DND-41 (cell line): ENCODE measurements at regions not wholly inside any gene's neighbourhood (a gene's known extent, or its start where the extent isn't known, plus 50 kb on each side); places are given as distances from the start of the nearest gene placed in this dataset.

Experiments
- ATAC-seq: fragments of 200-7000 bp; cut with Tn5 transposase; 3 replicates; pipeline ENCODE4 v1.9.1; 2021; ENCODE audit warnings: low read depth; ENCODE audit not compliant: insufficient read depth
- DNase-seq: peaks from one replicate; pipeline ENCODE4 v3.0.0-alpha.2; 2020
- H2AFZ ChIP-seq: 2 replicates; pipeline ENCODE4 v1.6.0; 2012; ENCODE audit warnings: low read depth, low read length
- H3K27ac ChIP-seq: 2 replicates; pipeline ENCODE4 v1.5.1; 2012; ENCODE audit warnings: low read length, inconsistent platforms
- H3K27me3 ChIP-seq: fragments of 200-600 bp; sonication (generic); 2 replicates; pipeline ENCODE4 v1.6.0; 2012; ENCODE audit warnings: low read length, mild to moderate bottlenecking, inconsistent platforms; ENCODE audit not compliant: insufficient read depth, poor library complexity
- H3K36me3 ChIP-seq: 2 replicates; pipeline ENCODE4 v1.5.1; 2012; ENCODE audit warnings: low read length, inconsistent platforms; ENCODE audit not compliant: insufficient read depth
- H3K4me1 ChIP-seq: 2 replicates; pipeline ENCODE4 v1.5.1; 2012; ENCODE audit warnings: mild to moderate bottlenecking, low read length; ENCODE audit not compliant: insufficient read depth
- H3K4me2 ChIP-seq: 2 replicates; pipeline ENCODE4 v1.6.0; 2012; ENCODE audit warnings: mild to moderate bottlenecking, moderate library complexity, low read length, inconsistent platforms; ENCODE audit not compliant: insufficient read depth
- H3K4me3 ChIP-seq, 2 experiments: fragments of 200-600 bp in 1 of 2; shearing (Covaris generic) in 1 of 2; 2 replicates each; pipeline ENCODE4 v1.5.1; 2012 to 2016; ENCODE audit warnings: inconsistent platforms in 2 of 2, low read length in 2 of 2, mild to moderate bottlenecking in 2 of 2, low read depth in 1 of 2, moderate library complexity in 1 of 2
- H3K79me2 ChIP-seq: 2 replicates; pipeline ENCODE4 v1.6.0; 2012; ENCODE audit warnings: low read length, inconsistent platforms; ENCODE audit not compliant: insufficient read depth
- H3K9ac ChIP-seq: 2 replicates; pipeline ENCODE4 v1.6.0; 2012; ENCODE audit warnings: low read depth, mild to moderate bottlenecking, inconsistent platforms, low read length, moderate library complexity
- H3K9me3 ChIP-seq: 2 replicates; pipeline ENCODE4 v1.5.1; 2012; ENCODE audit warnings: low read length, moderate library complexity, mild to moderate bottlenecking, inconsistent platforms; ENCODE audit not compliant: insufficient read depth, severe bottlenecking
- H4K20me1 ChIP-seq: 2 replicates; pipeline ENCODE4 v1.6.0; 2012; ENCODE audit warnings: low read length; ENCODE audit not compliant: insufficient read depth
- EZH2 ChIP-seq: IDR thresholded peaks from 3 replicates; pipeline ENCODE4 v1.6.1; 2012; ENCODE audit warnings: borderline replicate concordance, low read depth, mild to moderate bottlenecking, moderate library complexity, low read length, inconsistent platforms; ENCODE audit not compliant: severe bottlenecking
- TF ChIP-seq, protein P1 (sequence below): IDR thresholded peaks from 2 replicates; pipeline ENCODE4 v1.5.1; 2012; ENCODE audit warnings: borderline replicate concordance, low read length, moderate library complexity, mild to moderate bottlenecking; ENCODE audit not compliant: poor library complexity, severe bottlenecking; ENCODE audit errors: extremely low read depth

DNA sequence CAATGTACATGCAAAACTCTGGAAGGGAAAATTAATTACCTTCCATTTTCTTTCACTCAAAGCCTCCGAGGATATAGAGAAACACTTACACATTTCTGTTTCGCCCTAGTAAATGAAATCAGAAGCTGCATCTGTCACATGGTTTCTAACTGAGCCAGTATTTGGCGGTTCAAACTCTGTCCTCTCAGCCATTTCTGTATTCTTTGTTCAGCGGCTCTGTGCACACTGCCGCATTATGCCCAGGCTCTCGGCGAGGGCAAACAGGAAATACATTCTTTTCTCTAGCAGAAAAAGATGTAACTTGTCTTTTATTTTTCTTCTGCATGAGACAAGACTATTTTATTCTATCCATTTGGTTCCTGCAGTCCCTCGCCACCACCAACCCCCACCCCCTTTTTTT, 71.4 kb upstream of the GPM6B start:
- Histone ChIP-seq H2AFZ (no peak overlapping the region), H3K9me3 (no peaks in the 10 kb centered on the region), H3K36me3 (no peaks in the 10 kb centered on the region), H3K27ac (no peak overlapping the region), H3K27me3 (no peaks in the 10 kb centered on the region), H4K20me1 (no peaks in the 10 kb centered on the region), H3K4me2 (no peak overlapping the region), H3K79me2 (no peaks in the 10 kb centered on the region), H3K4me1 (no peaks in the 10 kb centered on the region), H3K9ac (no peak overlapping the region), H3K4me3 (no peak overlapping the region)
- DNase-seq: no peak
- TF ChIP-seq EZH2: no peak
- TF ChIP-seq, protein P1, sequence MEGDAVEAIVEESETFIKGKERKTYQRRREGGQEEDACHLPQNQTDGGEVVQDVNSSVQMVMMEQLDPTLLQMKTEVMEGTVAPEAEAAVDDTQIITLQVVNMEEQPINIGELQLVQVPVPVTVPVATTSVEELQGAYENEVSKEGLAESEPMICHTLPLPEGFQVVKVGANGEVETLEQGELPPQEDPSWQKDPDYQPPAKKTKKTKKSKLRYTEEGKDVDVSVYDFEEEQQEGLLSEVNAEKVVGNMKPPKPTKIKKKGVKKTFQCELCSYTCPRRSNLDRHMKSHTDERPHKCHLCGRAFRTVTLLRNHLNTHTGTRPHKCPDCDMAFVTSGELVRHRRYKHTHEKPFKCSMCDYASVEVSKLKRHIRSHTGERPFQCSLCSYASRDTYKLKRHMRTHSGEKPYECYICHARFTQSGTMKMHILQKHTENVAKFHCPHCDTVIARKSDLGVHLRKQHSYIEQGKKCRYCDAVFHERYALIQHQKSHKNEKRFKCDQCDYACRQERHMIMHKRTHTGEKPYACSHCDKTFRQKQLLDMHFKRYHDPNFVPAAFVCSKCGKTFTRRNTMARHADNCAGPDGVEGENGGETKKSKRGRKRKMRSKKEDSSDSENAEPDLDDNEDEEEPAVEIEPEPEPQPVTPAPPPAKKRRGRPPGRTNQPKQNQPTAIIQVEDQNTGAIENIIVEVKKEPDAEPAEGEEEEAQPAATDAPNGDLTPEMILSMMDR: no peak
- no peak for ATAC-seq

DNA sequence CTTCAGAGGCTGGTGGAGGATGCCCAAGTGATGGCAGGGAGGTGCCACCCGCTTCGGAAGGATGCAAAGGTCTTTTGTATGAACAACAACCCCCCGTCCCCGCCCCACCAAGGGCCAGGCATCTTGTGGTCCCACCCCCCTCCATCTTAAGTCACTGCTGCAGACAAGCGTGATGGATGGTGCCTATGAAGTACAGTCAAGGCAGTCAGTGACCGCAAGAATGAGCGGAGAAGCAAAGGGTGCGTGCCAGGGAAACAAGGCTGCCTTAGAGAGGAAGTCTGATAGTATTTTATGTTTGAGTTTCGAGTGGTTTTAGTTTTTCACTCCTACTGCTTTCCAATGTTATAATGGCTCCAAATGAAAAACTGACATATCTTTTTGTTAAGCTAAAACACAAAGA, 68.7 kb upstream of the GPM6B start:
- DNase-seq (no peak), ATAC-seq (no peak)
- Histone ChIP-seq H3K27me3 (no peaks in the 10 kb centered on the region), H2AFZ (no peak overlapping the region), H4K20me1 (no peaks in the 10 kb centered on the region), H3K9me3 (no peaks in the 10 kb centered on the region), H3K27ac (no peak overlapping the region), H3K9ac (no peak overlapping the region), H3K4me3 (no peak overlapping the region), H3K36me3 (no peaks in the 10 kb centered on the region), H3K79me2 (no peaks in the 10 kb centered on the region), H3K4me1 (no peaks in the 10 kb centered on the region), H3K4me2 (no peak overlapping the region)
- TF ChIP-seq, protein P1: no peak
- TF ChIP-seq EZH2: no peak

DNA sequence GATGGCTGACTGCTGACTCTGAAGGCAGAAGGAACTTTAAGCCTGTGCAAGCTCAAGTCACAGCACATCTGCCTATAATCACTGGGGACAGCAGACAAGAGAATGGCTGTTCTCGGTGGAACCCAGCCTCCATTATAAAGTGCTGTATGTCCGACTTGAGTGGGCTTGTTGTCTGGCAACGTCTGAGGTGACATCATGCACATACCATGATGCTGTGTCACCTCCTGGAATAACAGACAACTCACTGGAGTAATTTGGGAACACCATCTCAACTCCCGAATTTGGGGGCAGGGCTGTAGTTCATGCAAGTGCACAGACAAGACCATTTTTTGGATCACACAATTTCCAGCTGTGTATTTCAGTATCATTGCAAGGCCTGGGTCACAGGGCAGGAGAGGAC, 59.8 kb upstream of the GPM6B start:
- Histone ChIP-seq H3K4me3 (no peak overlapping the region), H2AFZ (no peak overlapping the region), H3K27ac (no peak overlapping the region), H3K36me3 (no peaks in the 10 kb centered on the region), H3K27me3 (no peaks in the 10 kb centered on the region), H3K9me3 (no peaks in the 10 kb centered on the region), H3K4me2 (no peak overlapping the region), H3K9ac (no peak overlapping the region), H4K20me1 (no peaks in the 10 kb centered on the region), H3K4me1 (no peaks in the 10 kb centered on the region), H3K79me2 (no peaks in the 10 kb centered on the region)
- TF ChIP-seq EZH2: no peak
- TF ChIP-seq, protein P1: no peak
- no peak for DNase-seq
- no peak for ATAC-seq

DNA sequence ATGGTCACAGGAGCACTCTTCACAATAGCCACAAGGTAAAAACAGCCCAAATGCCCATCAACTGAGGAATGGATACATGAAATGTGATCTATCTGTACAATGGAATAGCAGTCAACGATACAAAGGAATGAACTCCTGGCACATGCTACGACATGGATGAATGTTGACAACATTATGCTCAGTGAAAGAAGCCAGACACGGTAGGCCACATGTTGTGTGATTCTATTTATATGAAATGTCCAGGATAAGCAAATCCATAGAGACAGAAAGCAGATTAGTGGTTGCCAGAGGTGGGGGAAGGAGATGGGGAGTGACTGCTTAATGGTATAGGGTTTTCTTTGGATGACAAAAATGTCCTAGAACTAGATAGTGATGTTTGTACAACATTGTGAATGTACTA, 58.7 kb upstream of the GPM6B start:
- Histone ChIP-seq H3K9me3 (no peaks in the 10 kb centered on the region), H3K9ac (no peak overlapping the region)

More for the DNA sequence above, 58.7 kb upstream of the GPM6B start:
- TF ChIP-seq, protein P1: no peak
- TF ChIP-seq EZH2: no peak
- DNase-seq (no peak), ATAC-seq (no peak)
- Histone ChIP-seq H2AFZ (no peak overlapping the region), H3K4me2 (no peak overlapping the region), H3K79me2 (no peaks in the 10 kb centered on the region), H3K27ac (no peak overlapping the region), H3K36me3 (no peaks in the 10 kb centered on the region), H3K4me3 (no peak overlapping the region), H3K4me1 (no peaks in the 10 kb centered on the region), H4K20me1 (no peaks in the 10 kb centered on the region), H3K27me3 (no peaks in the 10 kb centered on the region)
